OCI-LY1 (cell line): ENCODE measurements at regions not wholly inside any gene's neighbourhood (a gene's known extent, or its start where the extent isn't known, plus 50 kb on each side); places are given as distances from the start of the nearest gene placed in this dataset.
A peak's percentile ranks its signal among the peaks of the same experiment; 100 is the strongest.

Source experiments
- H2AFZ ChIP-seq: fragments of 200-600 bp; sonication (generic), shearing (Covaris generic); 2 replicates; pipeline ENCODE4 v1.6.0; 2014; ENCODE audit warnings: antibody characterized with exemption, mild to moderate bottlenecking, low read length
- H3F3A ChIP-seq: fragments of 200-600 bp; sonication (generic), shearing (Covaris generic); 2 replicates; pipeline ENCODE4 v1.6.0; 2014; ENCODE audit warnings: mild to moderate bottlenecking, antibody characterized with exemption, low read length, moderate library complexity; ENCODE audit not compliant: insufficient read depth
- H3K27ac ChIP-seq: fragments of 200-600 bp; sonication (generic); 2 replicates; pipeline ENCODE4 v1.5.1; 2014; ENCODE audit warnings: low read length, mixed run types, mild to moderate bottlenecking, low read depth; ENCODE audit not compliant: poor library complexity, severe bottlenecking
- H3K27me3 ChIP-seq: fragments of 200-600 bp; sonication (generic); 2 replicates; pipeline ENCODE4 v1.6.0; 2014; ENCODE audit warnings: antibody characterized with exemption, mild to moderate bottlenecking, low read length, moderate library complexity; ENCODE audit not compliant: insufficient read depth
- H3K36me3 ChIP-seq: fragments of 200-600 bp; sonication (generic); 2 replicates; pipeline ENCODE4 v1.6.1; 2014; ENCODE audit warnings: mild to moderate bottlenecking, antibody characterized with exemption, low read length, moderate library complexity, mixed read lengths; ENCODE audit not compliant: insufficient read depth
- H3K4me1 ChIP-seq: fragments of 200-600 bp; sonication (generic); 2 replicates; pipeline ENCODE4 v1.5.1; 2014; ENCODE audit warnings: mild to moderate bottlenecking, low read length, moderate library complexity; ENCODE audit not compliant: insufficient read depth, severe bottlenecking
- H3K4me2 ChIP-seq: fragments of 200-600 bp; sonication (generic), shearing (Covaris generic); 2 replicates; pipeline ENCODE4 v1.6.1; 2014; ENCODE audit warnings: low read length
- H3K4me3 ChIP-seq: fragments of 200-600 bp; sonication (generic); 2 replicates; pipeline ENCODE4 v1.5.1; 2014; ENCODE audit warnings: low read length, low read depth, mild to moderate bottlenecking, mixed read lengths; ENCODE audit not compliant: poor library complexity, severe bottlenecking
- H3K79me2 ChIP-seq: fragments of 200-600 bp; shearing (Covaris generic); 2 replicates; pipeline ENCODE4 v1.6.1; 2016; ENCODE audit warnings: mixed run types, low read length, mixed read lengths; ENCODE audit not compliant: insufficient read depth
- H3K9ac ChIP-seq: fragments of 200-600 bp; sonication (generic), shearing (Covaris generic); 2 replicates; pipeline ENCODE4 v1.6.1; 2014; ENCODE audit warnings: mild to moderate bottlenecking, low read length, mixed read lengths
- H3K9me2 ChIP-seq: fragments of 200-600 bp; sonication (generic), shearing (Covaris generic); 2 replicates; pipeline ENCODE4 v1.6.1; 2014; ENCODE audit warnings: low read depth, mild to moderate bottlenecking, low read length, mixed read lengths
- H3K9me3 ChIP-seq: fragments of 200-600 bp; shearing (Covaris generic); 2 replicates; pipeline ENCODE4 v1.6.1; 2014; ENCODE audit warnings: low read length, mixed read lengths
- H4K20me1 ChIP-seq: fragments of 200-600 bp; sonication (generic), shearing (Covaris generic); 2 replicates; pipeline ENCODE4 v1.6.0; 2016; ENCODE audit warnings: mild to moderate bottlenecking, low read length; ENCODE audit not compliant: insufficient read depth
- EZH2 ChIP-seq: fragments of 200-600 bp; sonication (generic), shearing (Covaris generic); IDR thresholded peaks from 2 replicates; pipeline ENCODE4 v1.8.0; 2017; ENCODE audit warnings: borderline replicate concordance, mixed run types, mild to moderate bottlenecking, antibody characterized with exemption, low read length, moderate library complexity, mixed read lengths
- TF ChIP-seq, protein P1 (sequence below): fragments of 200-600 bp; sonication (generic), shearing (Covaris generic); IDR thresholded peaks from 2 replicates; pipeline ENCODE4 v1.5.1; 2017; ENCODE audit warnings: mild to moderate bottlenecking, antibody characterized with exemption, low read length, moderate library complexity, mixed read lengths

DNA sequence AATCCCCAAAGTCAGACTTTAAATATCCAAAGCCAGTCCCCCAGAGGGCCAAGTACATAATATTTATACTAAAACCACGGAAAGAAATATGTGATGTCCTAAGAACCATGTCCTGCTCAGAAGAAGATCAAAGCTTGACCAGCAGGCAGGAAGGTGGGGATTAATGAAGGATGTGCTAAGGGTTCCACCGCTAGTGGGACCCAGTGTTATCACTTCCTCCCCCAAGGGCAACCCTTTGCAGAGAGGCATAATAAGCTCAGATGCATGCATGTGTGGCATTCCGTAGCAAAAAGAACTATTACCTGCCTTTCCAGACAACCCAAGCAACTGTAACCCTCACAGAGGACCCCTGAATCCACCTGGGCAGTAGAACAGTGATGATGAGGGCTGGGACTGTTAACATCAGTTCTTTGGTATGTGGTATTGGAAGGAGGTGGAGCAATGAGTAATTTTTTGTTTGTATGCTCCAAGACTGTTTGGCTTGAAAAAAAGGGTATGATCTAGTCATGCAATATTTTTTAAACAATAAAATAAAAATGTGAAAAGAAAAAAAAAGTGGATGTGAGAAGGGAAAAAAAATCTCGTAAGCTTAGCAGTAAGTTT lies 71.7 kb upstream of the ETV6 start:
- no peak overlapping the region for H2AFZ ChIP-seq
- TF ChIP-seq, protein P1, sequence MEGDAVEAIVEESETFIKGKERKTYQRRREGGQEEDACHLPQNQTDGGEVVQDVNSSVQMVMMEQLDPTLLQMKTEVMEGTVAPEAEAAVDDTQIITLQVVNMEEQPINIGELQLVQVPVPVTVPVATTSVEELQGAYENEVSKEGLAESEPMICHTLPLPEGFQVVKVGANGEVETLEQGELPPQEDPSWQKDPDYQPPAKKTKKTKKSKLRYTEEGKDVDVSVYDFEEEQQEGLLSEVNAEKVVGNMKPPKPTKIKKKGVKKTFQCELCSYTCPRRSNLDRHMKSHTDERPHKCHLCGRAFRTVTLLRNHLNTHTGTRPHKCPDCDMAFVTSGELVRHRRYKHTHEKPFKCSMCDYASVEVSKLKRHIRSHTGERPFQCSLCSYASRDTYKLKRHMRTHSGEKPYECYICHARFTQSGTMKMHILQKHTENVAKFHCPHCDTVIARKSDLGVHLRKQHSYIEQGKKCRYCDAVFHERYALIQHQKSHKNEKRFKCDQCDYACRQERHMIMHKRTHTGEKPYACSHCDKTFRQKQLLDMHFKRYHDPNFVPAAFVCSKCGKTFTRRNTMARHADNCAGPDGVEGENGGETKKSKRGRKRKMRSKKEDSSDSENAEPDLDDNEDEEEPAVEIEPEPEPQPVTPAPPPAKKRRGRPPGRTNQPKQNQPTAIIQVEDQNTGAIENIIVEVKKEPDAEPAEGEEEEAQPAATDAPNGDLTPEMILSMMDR = peak; percentile 21; the same call in 1 of the 2 replicates
- TF ChIP-seq EZH2 = no peak

DNA sequence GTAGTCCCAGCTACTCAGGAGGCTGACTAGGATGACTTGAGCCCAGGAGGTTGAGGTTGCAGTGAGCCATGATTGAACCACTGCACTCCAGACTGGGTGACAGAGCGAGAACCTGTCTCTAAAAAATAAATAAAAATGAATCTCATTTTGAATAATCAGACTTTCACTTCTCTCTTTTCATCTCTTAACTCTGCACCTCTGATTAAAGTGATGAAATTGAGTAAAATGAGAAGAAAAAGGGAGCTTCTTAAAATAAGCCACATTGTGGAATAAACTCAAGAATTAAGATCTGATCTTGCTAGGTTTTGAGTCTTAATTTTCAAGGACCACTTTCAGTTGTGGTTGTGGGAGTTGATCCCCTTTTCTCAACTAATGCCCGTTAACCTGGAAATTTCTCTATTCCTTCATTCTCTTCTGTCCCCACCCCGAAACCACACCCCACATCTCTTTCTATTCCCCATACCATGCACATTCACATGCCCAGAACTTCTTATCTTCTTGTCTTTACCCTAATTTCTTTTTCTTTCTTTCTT lies 70.9 kb upstream of the ETV6 start:
- no peaks in the 10 kb centered on the region for H3K79me2 ChIP-seq
- H2AFZ ChIP-seq = no peak overlapping the region
- H3K27ac ChIP-seq = no peak overlapping the region
- no peak overlapping the region for H3K9ac ChIP-seq
- no peaks in the 10 kb centered on the region for H3K27me3 ChIP-seq
- H3K4me2 ChIP-seq = no peak overlapping the region
- H4K20me1 ChIP-seq = no peaks in the 10 kb centered on the region
- no peaks in the 10 kb centered on the region for H3K36me3 ChIP-seq
- H3K9me3 ChIP-seq = no peaks in the 10 kb centered on the region
- peaks cover 21% of the 10 kb centered on the region for H3K4me1 ChIP-seq
- TF ChIP-seq EZH2 = no peak
- TF ChIP-seq, protein P1 = no peak
- no peaks in the 10 kb centered on the region for H3F3A ChIP-seq
- no peaks in the 10 kb centered on the region for H3K9me2 ChIP-seq
- no peak overlapping the region for H3K4me3 ChIP-seq

More for the DNA sequence above, 71.7 kb upstream of the ETV6 start:
- Histone ChIP-seq H3F3A (no peaks in the 10 kb centered on the region), H3K27me3 (no peaks in the 10 kb centered on the region), H4K20me1 (no peaks in the 10 kb centered on the region), H3K4me1 (peaks cover 21% of the 10 kb centered on the region), H3K9me3 (no peaks in the 10 kb centered on the region), H3K27ac (no peak overlapping the region), H3K36me3 (no peaks in the 10 kb centered on the region), H3K4me2 (no peak overlapping the region), H3K9me2 (no peaks in the 10 kb centered on the region), H3K4me3 (no peak overlapping the region), H3K9ac (no peak overlapping the region), H3K79me2 (no peaks in the 10 kb centered on the region)

DNA sequence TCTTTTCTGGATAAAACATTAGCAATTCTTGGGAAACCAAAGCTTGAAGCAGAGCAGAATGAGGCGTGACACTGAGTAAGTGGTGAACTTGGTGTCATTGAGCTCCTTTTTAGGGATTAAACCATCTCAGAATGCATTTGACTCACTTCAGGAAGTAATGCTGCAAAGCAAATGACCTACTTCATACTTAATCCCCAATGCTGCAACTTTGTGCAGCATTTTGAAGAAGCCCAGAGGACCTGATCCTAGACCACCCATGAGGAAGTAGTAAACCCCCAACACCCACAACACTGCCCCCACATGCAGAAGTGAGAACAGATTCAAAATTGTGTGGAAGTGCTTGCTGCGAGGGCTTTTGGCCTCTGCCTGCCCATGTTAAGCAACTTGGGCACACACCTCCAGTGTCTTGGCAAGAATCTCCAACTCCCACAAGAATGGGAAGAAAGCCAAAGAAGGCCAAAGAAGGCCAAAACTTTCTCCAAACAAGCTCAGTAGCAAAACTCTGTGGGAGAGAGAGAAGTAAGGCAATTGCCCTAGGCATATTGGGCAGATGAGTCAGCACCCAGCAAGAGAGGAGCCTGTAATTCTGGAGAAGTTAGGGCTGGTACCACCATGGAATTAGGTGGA lies 69.2 kb upstream of the ETV6 start:
- Histone ChIP-seq H2AFZ (no peak overlapping the region), H3K36me3 (no peaks in the 10 kb centered on the region), H3K27ac (no peak overlapping the region), H4K20me1 (no peaks in the 10 kb centered on the region), H3K9me2 (no peaks in the 10 kb centered on the region), H3K9ac (no peak overlapping the region), H3F3A (no peaks in the 10 kb centered on the region), H3K4me3 (no peak overlapping the region), H3K27me3 (no peaks in the 10 kb centered on the region), H3K4me2 (no peak overlapping the region), H3K9me3 (no peaks in the 10 kb centered on the region), H3K4me1 (peaks cover 21% of the 10 kb centered on the region), H3K79me2 (no peaks in the 10 kb centered on the region)
- TF ChIP-seq EZH2 = no peak
- TF ChIP-seq, protein P1 = no peak
